ACC112 (cell line): ENCODE measurements at regions not wholly inside any gene's neighbourhood (a gene's known extent, or its start where the extent isn't known, plus 50 kb on each side); places are given as distances from the start of the nearest gene placed in this dataset.

Experiments
- H2AFZ ChIP-seq: fragments of 200-600 bp; sonication (generic); one replicate; pipeline ENCODE4 v1.6.0; 2017; ENCODE audit warnings: antibody characterized with exemption, low read length; ENCODE audit not compliant: unreplicated experiment
- H3K27ac ChIP-seq: fragments of 200-600 bp; sonication (generic); 2 replicates; pipeline ENCODE4 v1.5.1; 2014; ENCODE audit warnings: low read depth, mild to moderate bottlenecking, antibody characterized with exemption, low read length, moderate library complexity
- H3K27me3 ChIP-seq: fragments of 200-600 bp; sonication (generic); 2 replicates; pipeline ENCODE4 v1.6.1; 2014; ENCODE audit warnings: mild to moderate bottlenecking, antibody characterized with exemption, low read length, moderate library complexity, mixed read lengths; ENCODE audit not compliant: insufficient read depth
- H3K36me3 ChIP-seq: fragments of 200-600 bp; sonication (generic); 2 replicates; pipeline ENCODE4 v1.6.1; 2016; ENCODE audit warnings: mild to moderate bottlenecking, antibody characterized with exemption, low read length, moderate library complexity, mixed read lengths; ENCODE audit not compliant: insufficient read depth
- H3K4me1 ChIP-seq: fragments of 200-600 bp; sonication (generic); one replicate; pipeline ENCODE4 v1.6.1; 2016; ENCODE audit warnings: low read length, mixed read lengths; ENCODE audit not compliant: insufficient read depth, unreplicated experiment, control insufficient read depth
- H3K4me3 ChIP-seq: fragments of 200-600 bp; sonication (generic); 2 replicates; pipeline ENCODE4 v1.5.1; 2014; ENCODE audit warnings: mild to moderate bottlenecking, low read depth, low read length
- H3K79me2 ChIP-seq: fragments of 200-600 bp; sonication (generic); one replicate; pipeline ENCODE4 v1.6.0; 2016; ENCODE audit warnings: low read length; ENCODE audit not compliant: control insufficient read depth, unreplicated experiment, insufficient read depth

- Histone ChIP-seq H2AFZ (no peak overlapping the region), H3K36me3 (no peaks in the 10 kb centered on the region), H3K79me2 (no peaks in the 10 kb centered on the region), H3K27ac (no peak overlapping the region), H3K4me3 (no peak overlapping the region), H3K4me1 (peaks cover 13% of the 10 kb centered on the region), H3K27me3 (no peaks in the 10 kb centered on the region)
Observed at GRCh38 chr7:46139079-46139478, 218.0 kb upstream of the IGFBP3 start.

- H3K4me1 ChIP-seq: peaks cover 7% of the 10 kb centered on the region
- no peaks in the 10 kb centered on the region for H3K36me3 ChIP-seq
- no peaks in the 10 kb centered on the region for H3K79me2 ChIP-seq
- no peak overlapping the region for H2AFZ ChIP-seq
- H3K4me3 ChIP-seq: no peak overlapping the region
- H3K27me3 ChIP-seq: no peaks in the 10 kb centered on the region
- H3K27ac ChIP-seq: no peak overlapping the region
Observed at GRCh38 chr7:46137725-46138124, 216.7 kb upstream of the IGFBP3 start.

- no peaks in the 10 kb centered on the region for H3K27me3 ChIP-seq
- no peak overlapping the region for H3K27ac ChIP-seq
- H2AFZ ChIP-seq: no peak overlapping the region
- no peaks in the 10 kb centered on the region for H3K36me3 ChIP-seq
- no peaks in the 10 kb centered on the region for H3K79me2 ChIP-seq
- H3K4me1 ChIP-seq: peaks cover 7% of the 10 kb centered on the region
- no peak overlapping the region for H3K4me3 ChIP-seq
Observed at GRCh38 chr7:46135557-46135956, 214.5 kb upstream of the IGFBP3 start.

GRCh38 chr7:46134795-46135194 lies 213.7 kb upstream of the IGFBP3 start:
- no peak overlapping the region for H3K27ac ChIP-seq

GRCh38 chr7:46134385-46134784 lies 213.3 kb upstream of the IGFBP3 start:
- H3K36me3 ChIP-seq: no peaks in the 10 kb centered on the region
- H2AFZ ChIP-seq: no peak overlapping the region
- no peaks in the 10 kb centered on the region for H3K79me2 ChIP-seq
- no peaks in the 10 kb centered on the region for H3K27me3 ChIP-seq
- H3K4me3 ChIP-seq: no peak overlapping the region
- H3K27ac ChIP-seq: no peak overlapping the region
- peaks cover 6% of the 10 kb centered on the region for H3K4me1 ChIP-seq

More at GRCh38 chr7:46134795-46135194, 213.7 kb upstream of the IGFBP3 start:
- H3K4me1 ChIP-seq: peaks cover 7% of the 10 kb centered on the region
- no peaks in the 10 kb centered on the region for H3K27me3 ChIP-seq
- no peak overlapping the region for H3K4me3 ChIP-seq
- H3K79me2 ChIP-seq: no peaks in the 10 kb centered on the region
- no peaks in the 10 kb centered on the region for H3K36me3 ChIP-seq
- no peak overlapping the region for H2AFZ ChIP-seq

- Histone ChIP-seq H3K27ac (no peak overlapping the region), H3K27me3 (no peaks in the 10 kb centered on the region), H3K79me2 (no peaks in the 10 kb centered on the region), H3K4me1 (no peaks in the 10 kb centered on the region), H3K36me3 (no peaks in the 10 kb centered on the region), H3K4me3 (no peak overlapping the region), H2AFZ (no peak overlapping the region)
Observed at GRCh38 chr7:46133751-46134150, 212.7 kb upstream of the IGFBP3 start.

GRCh38 chr7:46133072-46133471 lies 212.0 kb upstream of the IGFBP3 start:
- Histone ChIP-seq H3K4me1 (no peaks in the 10 kb centered on the region), H3K27ac (no peak overlapping the region), H2AFZ (no peak overlapping the region), H3K4me3 (no peak overlapping the region), H3K27me3 (no peaks in the 10 kb centered on the region), H3K36me3 (no peaks in the 10 kb centered on the region), H3K79me2 (no peaks in the 10 kb centered on the region)

- Histone ChIP-seq H3K79me2 (no peaks in the 10 kb centered on the region), H3K4me1 (no peaks in the 10 kb centered on the region)
Observed at GRCh38 chr7:46131916-46132795, 211.1 kb upstream of the IGFBP3 start.

GRCh38 chr7:46129831-46130230 lies 208.8 kb upstream of the IGFBP3 start:
- no peaks in the 10 kb centered on the region for H3K36me3 ChIP-seq
- H3K27ac ChIP-seq: no peak overlapping the region
- H3K4me3 ChIP-seq: no peak overlapping the region
- no peaks in the 10 kb centered on the region for H3K79me2 ChIP-seq
- no peaks in the 10 kb centered on the region for H3K27me3 ChIP-seq
- no peaks in the 10 kb centered on the region for H3K4me1 ChIP-seq
- no peak overlapping the region for H2AFZ ChIP-seq

More at GRCh38 chr7:46131916-46132795, 211.1 kb upstream of the IGFBP3 start:
- no peaks in the 10 kb centered on the region for H3K27me3 ChIP-seq
- H3K4me3 ChIP-seq: no peak overlapping the region
- H2AFZ ChIP-seq: no peak overlapping the region
- H3K36me3 ChIP-seq: no peaks in the 10 kb centered on the region
- H3K27ac ChIP-seq: no peak overlapping the region

GRCh38 chr7:46127814-46128213 lies 206.7 kb upstream of the IGFBP3 start:
- H3K27ac ChIP-seq: no peak overlapping the region

GRCh38 chr7:46126675-46127300 lies 205.7 kb upstream of the IGFBP3 start:
- H3K27ac ChIP-seq: no peak overlapping the region
- no peaks in the 10 kb centered on the region for H3K36me3 ChIP-seq
- H2AFZ ChIP-seq: no peak overlapping the region
- H3K27me3 ChIP-seq: no peaks in the 10 kb centered on the region
- H3K4me3 ChIP-seq: no peak overlapping the region
- H3K4me1 ChIP-seq: no peaks in the 10 kb centered on the region
- H3K79me2 ChIP-seq: no peaks in the 10 kb centered on the region

More at GRCh38 chr7:46127814-46128213, 206.7 kb upstream of the IGFBP3 start:
- Histone ChIP-seq H2AFZ (no peak overlapping the region), H3K4me3 (no peak overlapping the region), H3K27me3 (no peaks in the 10 kb centered on the region), H3K4me1 (no peaks in the 10 kb centered on the region), H3K36me3 (no peaks in the 10 kb centered on the region), H3K79me2 (no peaks in the 10 kb centered on the region)
